Neuronal stem cell (in vitro differentiated cells): ENCODE measurements at regions not wholly inside any gene's neighbourhood (a gene's known extent, or its start where the extent isn't known, plus 50 kb on each side); places are given as distances from the start of the nearest gene placed in this dataset.

ENCODE experiments used
- DNase-seq: peaks from one replicate; pipeline ENCODE4 v3.0.0-alpha.2; 2013; ENCODE audit warnings: low spot score
- H2AFZ ChIP-seq: one replicate; pipeline ENCODE4 v1.6.1; 2013; ENCODE audit warnings: mild to moderate bottlenecking, low read length, inconsistent platforms
- H2AK5ac ChIP-seq: 2 replicates; pipeline ENCODE4 v1.6.1; 2013; ENCODE audit warnings: low read depth, mild to moderate bottlenecking, inconsistent platforms, low read length, moderate library complexity, mixed read lengths
- H2BK120ac ChIP-seq: 2 replicates; pipeline ENCODE4 v1.6.1; 2013; ENCODE audit warnings: low read depth, mild to moderate bottlenecking, inconsistent platforms, low read length, moderate library complexity, mixed read lengths
- H2BK12ac ChIP-seq: one replicate; pipeline ENCODE4 v1.6.1; 2013; ENCODE audit warnings: low read length, inconsistent platforms
- H2BK15ac ChIP-seq: 2 replicates; pipeline ENCODE4 v1.6.1; 2013; ENCODE audit warnings: mild to moderate bottlenecking, low read length, inconsistent platforms, mixed read lengths
- H2BK5ac ChIP-seq: one replicate; pipeline ENCODE4 v1.6.1; 2013; ENCODE audit warnings: inconsistent platforms, mild to moderate bottlenecking, low read length, moderate library complexity
- H3K14ac ChIP-seq: one replicate; pipeline ENCODE4 v1.6.1; 2013; ENCODE audit warnings: low read length, inconsistent platforms
- H3K18ac ChIP-seq: 2 replicates; pipeline ENCODE4 v1.6.1; 2013; ENCODE audit warnings: low read length, inconsistent platforms
- H3K23ac ChIP-seq: 2 replicates; pipeline ENCODE4 v1.6.1; 2013; ENCODE audit warnings: low read depth, mild to moderate bottlenecking, mixed read lengths, low read length, inconsistent platforms; ENCODE audit not compliant: poor library complexity
- H3K27ac ChIP-seq: replicated peaks from 3 replicates; pipeline ENCODE4 v1.5.1; 2013; ENCODE audit warnings: low read length, inconsistent platforms
- H3K27me3 ChIP-seq, 3 experiments: 2 replicates each; pipeline ENCODE4 v1.6.1; 2013; ENCODE audit warnings: low read length in 3 of 3, mild to moderate bottlenecking in 2 of 3, inconsistent platforms in 1 of 3, low read depth in 1 of 3, mixed read lengths in 1 of 3, moderate library complexity in 1 of 3; ENCODE audit not compliant: control insufficient read depth in 3 of 3, insufficient read depth in 3 of 3
- H3K36me3 ChIP-seq, 2 donors: replicated peaks in 1 of 2; 2 replicates each; pipeline ENCODE4 v1.6.1; 2013; ENCODE audit warnings: low read length in 2 of 2; ENCODE audit not compliant: control insufficient read depth in 2 of 2, insufficient read depth in 2 of 2
- H3K4ac ChIP-seq: 2 replicates; pipeline ENCODE4 v1.6.1; 2013; ENCODE audit warnings: inconsistent platforms, mild to moderate bottlenecking, low read length, moderate library complexity
- H3K4me1 ChIP-seq, 2 donors: 1 replicate in 1 of 2; 2 replicates in 1 of 2; pipeline ENCODE4 v1.6.1; 2013; ENCODE audit warnings: low read length in 2 of 2, low read depth in 1 of 2; ENCODE audit not compliant: control insufficient read depth in 2 of 2, insufficient read depth in 1 of 2
- H3K4me2 ChIP-seq: one replicate; pipeline ENCODE4 v1.6.1; 2013; ENCODE audit warnings: mild to moderate bottlenecking, low read length, inconsistent platforms; ENCODE audit not compliant: insufficient read depth, poor library complexity, severe bottlenecking
- H3K4me3 ChIP-seq, 2 donors: 2 replicates each; pipeline ENCODE4 v1.5.1; 2013; ENCODE audit warnings: low read length in 2 of 2, mild to moderate bottlenecking in 2 of 2, inconsistent platforms in 1 of 2, moderate library complexity in 1 of 2
- H3K79me1 ChIP-seq: one replicate; pipeline ENCODE4 v1.6.1; 2013; ENCODE audit warnings: low read depth, mild to moderate bottlenecking, inconsistent platforms, low read length, moderate library complexity
- H3K9ac ChIP-seq: one replicate; pipeline ENCODE4 v1.6.1; 2013; ENCODE audit warnings: mild to moderate bottlenecking, low read depth, low read length, inconsistent platforms; ENCODE audit not compliant: poor library complexity
- H3K9me3 ChIP-seq, 2 donors: replicated peaks in 1 of 2; 2 replicates each; pipeline versions ENCODE3 to v1.6.1; 2013; ENCODE audit warnings: low read length in 2 of 2, mild to moderate bottlenecking in 2 of 2, inconsistent platforms in 1 of 2, low read depth in 1 of 2, mixed read lengths in 1 of 2, moderate library complexity in 1 of 2; ENCODE audit not compliant: control insufficient read depth in 2 of 2, insufficient read depth in 1 of 2
- H4K8ac ChIP-seq: one replicate; pipeline ENCODE4 v1.6.1; 2013; ENCODE audit warnings: low read depth, mild to moderate bottlenecking, inconsistent platforms, low read length, moderate library complexity
- H4K91ac ChIP-seq: one replicate; pipeline ENCODE4 v1.6.1; 2013; ENCODE audit warnings: low read length, low read depth, mild to moderate bottlenecking, inconsistent platforms; ENCODE audit not compliant: poor library complexity
- WGBS, 2 donors: extraction: QIAGEN DNeasy Blood & Tissue Kit; methylation state at CpG; one replicate each; pipeline ENCODE4 v1.1.7; 2013; ENCODE audit warnings: missing lambda C conversion rate in 2 of 2, mixed read lengths in 1 of 2; ENCODE audit not compliant: insufficient read length in 2 of 2, insufficient replicate concordance in 1 of 2; ENCODE audit errors: extremely low coverage in 2 of 2; 5-methylcytosine and 5-hydroxymethylcytosine counted together

DNA sequence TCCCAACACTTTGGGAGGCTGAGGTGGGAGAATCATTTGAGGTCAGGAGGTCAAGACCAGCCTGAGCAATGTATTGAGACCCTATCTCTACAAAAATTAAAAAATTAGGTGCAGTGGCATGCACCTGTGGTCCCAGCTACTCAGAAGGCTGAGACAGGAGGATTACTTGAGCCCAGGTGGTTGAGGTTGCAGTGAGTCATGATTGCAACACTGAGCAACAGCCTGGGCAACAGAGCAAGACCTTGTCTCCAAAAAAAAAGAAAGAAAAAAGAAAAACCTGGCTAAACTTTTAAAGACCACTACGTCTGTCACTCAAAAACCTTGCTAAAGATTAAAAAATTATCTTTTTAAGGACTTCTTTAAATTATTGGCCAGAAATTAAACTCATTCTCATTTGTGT lies 59.8 kb upstream of the ABCA1 start:
- H2BK120ac ChIP-seq = no peak overlapping the region
- no peak overlapping the region for H3K23ac ChIP-seq
- no peak overlapping the region for H4K91ac ChIP-seq
- no peak overlapping the region for H2AK5ac ChIP-seq
- no CpG with 5 or more reads among the region's 1 CpG for WGBS, 2 donors
- no peak overlapping the region for H2BK15ac ChIP-seq
- no peak overlapping the region for H2BK5ac ChIP-seq
- H3K4ac ChIP-seq = no peak overlapping the region
- H3K27me3 ChIP-seq = no peaks in the 10 kb centered on the region
- H3K9me3 ChIP-seq = peaks cover 0 to 2% of the 10 kb centered on the region in 2 donors
- no peak overlapping the region for H3K9ac ChIP-seq
- no peak overlapping the region for H3K4me2 ChIP-seq
- H3K14ac ChIP-seq = no peak overlapping the region
- H3K18ac ChIP-seq = no peak overlapping the region
- H3K36me3 ChIP-seq = no peaks in the 10 kb centered on the region
- H3K79me1 ChIP-seq = no peaks in the 10 kb centered on the region
- no peak overlapping the region for H3K27ac ChIP-seq
- peaks cover 6 to 17% of the 10 kb centered on the region in 2 donors for H3K4me1 ChIP-seq
- H3K4me3 ChIP-seq = no peak overlapping the region
- no peak for DNase-seq
- H2BK12ac ChIP-seq = no peak overlapping the region
- no peak overlapping the region for H4K8ac ChIP-seq
- no peak overlapping the region for H2AFZ ChIP-seq

DNA sequence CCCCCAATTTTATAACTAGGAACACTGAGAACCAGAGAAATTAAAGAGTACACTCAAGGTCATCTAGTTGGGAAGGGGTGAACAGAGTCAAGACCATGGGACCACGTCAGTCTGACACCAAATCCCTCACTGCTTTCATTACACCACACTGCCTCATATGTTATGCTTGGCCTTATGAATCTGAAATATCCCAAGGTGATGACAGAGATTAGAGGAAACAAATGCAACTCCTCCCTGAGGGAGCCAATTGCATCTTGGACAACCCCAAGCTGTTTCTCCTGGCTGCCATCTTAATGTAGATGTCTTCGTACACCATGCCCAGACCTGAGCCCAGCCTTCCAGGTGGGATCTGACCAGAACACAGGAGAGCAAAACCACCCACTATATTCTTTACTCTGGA lies 60.6 kb upstream of the ABCA1 start:
- no peak overlapping the region for H2BK5ac ChIP-seq
- H2BK12ac ChIP-seq = no peak overlapping the region
- no peak overlapping the region for H3K18ac ChIP-seq
- H3K27ac ChIP-seq = no peak overlapping the region
- H4K91ac ChIP-seq = no peak overlapping the region
- H2AK5ac ChIP-seq = no peak overlapping the region
- no peak for DNase-seq
- no peaks in the 10 kb centered on the region for H3K27me3 ChIP-seq
- H3K14ac ChIP-seq = no peak overlapping the region
- no peaks in the 10 kb centered on the region for H3K79me1 ChIP-seq
- no peak overlapping the region for H2BK15ac ChIP-seq
- no peak overlapping the region for H3K9ac ChIP-seq
- no peak overlapping the region for H3K23ac ChIP-seq
- H3K4me3 ChIP-seq = no peak overlapping the region
- no peak overlapping the region for H3K4ac ChIP-seq
- peaks cover 13 to 21% of the 10 kb centered on the region in 2 donors for H3K4me1 ChIP-seq
- no peak overlapping the region for H2BK120ac ChIP-seq
- H3K4me2 ChIP-seq = no peak overlapping the region
- peaks cover 0 to 2% of the 10 kb centered on the region in 2 donors for H3K9me3 ChIP-seq
- H2AFZ ChIP-seq = no peak overlapping the region
- H3K36me3 ChIP-seq = no peaks in the 10 kb centered on the region
- no CpG with 5 or more reads among the region's 2 CpGs for WGBS, 2 donors
- no peak overlapping the region for H4K8ac ChIP-seq

DNA sequence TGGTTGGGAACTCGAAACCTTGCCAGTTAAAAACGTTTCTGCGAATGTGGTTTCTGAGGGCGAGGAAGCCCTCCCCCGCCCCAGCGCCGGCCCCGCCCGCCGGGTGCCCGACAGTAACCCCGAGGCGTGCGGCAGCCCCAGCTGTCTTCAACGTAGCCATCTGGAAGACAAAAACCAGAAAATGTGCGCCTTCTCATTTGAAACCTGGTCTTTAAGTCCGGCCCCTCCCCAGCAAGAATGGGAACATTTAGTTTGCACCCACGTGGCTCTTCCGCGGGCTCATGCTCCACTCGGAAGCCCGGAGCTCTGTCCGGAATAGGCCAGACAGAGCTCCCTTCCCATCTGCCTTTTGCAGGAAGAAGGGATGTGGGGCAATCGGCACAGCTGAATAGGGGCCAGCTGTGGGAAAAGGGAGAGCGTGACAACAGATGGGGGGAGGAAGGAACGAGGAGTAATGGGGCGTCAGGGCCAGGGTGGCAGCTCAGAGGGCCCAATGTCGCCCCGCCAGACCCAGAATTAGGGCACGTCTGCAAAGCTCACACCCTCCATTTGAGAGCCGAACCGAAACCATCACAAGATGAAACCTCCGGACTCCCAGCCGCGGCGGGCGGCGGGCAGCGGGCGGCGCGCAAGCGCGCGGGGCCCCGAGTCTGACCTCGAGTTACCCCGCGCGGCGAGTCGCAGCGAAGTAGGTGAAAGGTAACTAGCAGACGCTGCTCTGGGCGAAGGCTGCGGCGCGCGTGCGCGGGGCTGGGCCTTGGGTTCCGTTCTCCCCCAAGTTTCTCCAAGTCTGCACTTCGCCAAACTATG lies 63.4 kb upstream of the ABCA1 start:
- Histone ChIP-seq H4K8ac (no peak overlapping the region), H3K27me3 (no peaks in the 10 kb centered on the region), H3K4me3 (peak overlapping the region; percentile 45 to 83), H3K9ac (peak overlapping the region; percentile 86), H3K4me2 (peak overlapping the region; percentile 84), H3K4ac (peak overlapping the region; percentile 84), H3K79me1 (no peaks in the 10 kb centered on the region), H2BK5ac (peak overlapping the region; percentile 97), H2AK5ac (no peak overlapping the region), H3K23ac (no peak overlapping the region), H2AFZ (peak overlapping the region; percentile 89), H2BK120ac (peak overlapping the region; percentile 100), H4K91ac (peak overlapping the region; percentile 88), H2BK15ac (peak overlapping the region; percentile 16), H3K9me3 (no peaks in the 10 kb centered on the region), H2BK12ac (no peak overlapping the region), H3K14ac (no peak overlapping the region), H3K27ac (peak overlapping the region; percentile 93), H3K18ac (peak overlapping the region; percentile 98), H3K4me1 (peaks cover 23 to 30% of the 10 kb centered on the region in 2 donors), H3K36me3 (no peaks in the 10 kb centered on the region)
- WGBS, 2 donors = no CpG with 5 or more reads among the region's 63 CpGs
- DNase-seq = peak; percentile 70

DNA sequence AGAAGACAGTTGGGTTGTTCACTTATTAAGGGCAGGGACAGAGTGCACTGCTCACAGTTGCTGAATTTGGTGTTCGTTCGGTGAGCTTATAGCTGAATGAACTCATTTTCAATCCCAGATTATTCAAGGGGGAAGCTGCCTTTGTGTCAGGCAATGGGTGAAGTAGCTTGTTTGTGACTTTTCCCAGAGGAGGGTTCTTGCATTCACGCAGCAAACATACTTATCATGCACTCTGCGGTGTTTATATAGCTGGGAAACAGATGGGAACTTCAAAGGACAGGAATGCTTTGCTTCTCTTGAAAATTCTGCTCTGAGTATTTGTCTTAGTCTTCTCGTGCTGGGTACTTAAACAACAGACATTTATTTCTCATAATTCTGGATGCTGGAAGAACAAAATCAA lies 64.7 kb upstream of the ABCA1 start:
- no peak overlapping the region for H2BK15ac ChIP-seq
- H3K4me2 ChIP-seq = peak overlapping the region; percentile 26
- no peak overlapping the region for H3K14ac ChIP-seq
- H2AFZ ChIP-seq = peak overlapping the region; percentile 81
- no peak overlapping the region for H3K9ac ChIP-seq
- H3K36me3 ChIP-seq = no peaks in the 10 kb centered on the region
- H3K27me3 ChIP-seq = no peaks in the 10 kb centered on the region
- no peak overlapping the region for H3K4ac ChIP-seq
- H3K9me3 ChIP-seq = no peaks in the 10 kb centered on the region
- WGBS, 2 donors = no CpG with 5 or more reads among the region's 5 CpGs
- peak overlapping the region; percentile 95 for H3K27ac ChIP-seq
- H4K8ac ChIP-seq = no peak overlapping the region
- no peak overlapping the region for H2BK12ac ChIP-seq
- no peak overlapping the region for H3K4me3 ChIP-seq
- no peak overlapping the region for H3K23ac ChIP-seq
- no peaks in the 10 kb centered on the region for H3K79me1 ChIP-seq
- H3K18ac ChIP-seq = no peak overlapping the region
- H2BK120ac ChIP-seq = no peak overlapping the region
- no peak overlapping the region for H2BK5ac ChIP-seq
- H4K91ac ChIP-seq = no peak overlapping the region
- no peak for DNase-seq
- H2AK5ac ChIP-seq = no peak overlapping the region
- peaks cover 25 to 30% of the 10 kb centered on the region in 2 donors for H3K4me1 ChIP-seq
